SK-N-SH (cell line): ENCODE measurements at regions not wholly inside any gene's neighbourhood (a gene's known extent, or its start where the extent isn't known, plus 50 kb on each side); places are given as distances from the start of the nearest gene placed in this dataset.

Source experiments
- CTCF ChIA-PET: fragments of 300-600, 350-600 bp; formaldehyde crosslinking; extraction: SDS; loops from one replicate; lab custom pipeline; 2021; lab: Yijun Ruan, JAX
- POLR2A ChIA-PET: fragments of 350-600 bp; sonication (Branson Sonifier 250); formaldehyde crosslinking; extraction: SDS; loops from one replicate; lab custom pipeline; 2020; ENCODE audit warnings: antibody characterized with exemption, inconsistent platforms; lab: Yijun Ruan, JAX
- DNase-seq: peaks from one replicate; pipeline ENCODE4 v3.0.0; 2012
- H2AFZ ChIP-seq: fragments of 200-600 bp; sonication (generic); 2 replicates; pipeline ENCODE4 v1.8.1; 2016; ENCODE audit warnings: antibody characterized with exemption, mild to moderate bottlenecking, low read depth
- H3F3A ChIP-seq: fragments of 200-600 bp; sonication (generic); replicated peaks from 2 replicates; pipeline ENCODE3; 2016; ENCODE audit warnings: antibody characterized with exemption, mild to moderate bottlenecking; ENCODE audit not compliant: insufficient read depth
- H3K27ac ChIP-seq, 2 experiments: fragments of 200-500 bp in 1 of 2; fragments of 200-600 bp in 1 of 2; sonication (Bioruptor generic) in 1 of 2; sonication (generic), shearing (Covaris generic) in 1 of 2; 2 replicates each; pipeline versions ENCODE4 v1.5.1 to v1.6.1; 2014 to 2016; ENCODE audit warnings: low read depth in 2 of 2, inconsistent platforms in 1 of 2, low read length in 1 of 2, mild to moderate bottlenecking in 1 of 2, mixed read lengths in 1 of 2
- H3K27me3 ChIP-seq: fragments of 200-600 bp; sonication (generic), shearing (Covaris generic); 2 replicates; pipeline ENCODE4 v1.6.1; 2016; ENCODE audit warnings: mixed run types; ENCODE audit not compliant: insufficient read depth
- H3K36me3 ChIP-seq, 2 experiments: fragments of 200-500 bp in 1 of 2; fragments of 200-600 bp in 1 of 2; sonication (Bioruptor generic) in 1 of 2; sonication (generic) in 1 of 2; replicated peaks in 1 of 2; 2 replicates each; pipeline versions ENCODE3 to v1.5.1; 2014 to 2016; ENCODE audit warnings: low read length in 1 of 2, mild to moderate bottlenecking in 1 of 2; ENCODE audit not compliant: insufficient read depth in 2 of 2, control insufficient read depth in 1 of 2
- H3K4me1 ChIP-seq, 2 experiments: fragments of 200-500 bp in 1 of 2; fragments of 200-600 bp in 1 of 2; sonication (Bioruptor generic) in 1 of 2; sonication (generic), shearing (Covaris generic) in 1 of 2; 2 replicates each; pipeline versions ENCODE4 v1.5.1 to v1.6.1; 2014 to 2016; ENCODE audit warnings: low read depth in 1 of 2, low read length in 1 of 2, mixed run types in 1 of 2; ENCODE audit not compliant: insufficient read depth in 2 of 2, control insufficient read depth in 1 of 2
- H3K4me2 ChIP-seq: fragments of 200-600 bp; sonication (generic), shearing (Covaris generic); 2 replicates; pipeline ENCODE4 v1.6.1; 2017; ENCODE audit warnings: mixed run types
- H3K4me3 ChIP-seq, 2 experiments: fragments of 200-500 bp in 1 of 2; fragments of 200-600 bp in 1 of 2; sonication (Bioruptor generic) in 1 of 2; sonication (generic), shearing (Covaris generic) in 1 of 2; 2 replicates each; pipeline versions ENCODE4 v1.5.1 to v1.8.1; 2014 to 2016; ENCODE audit warnings: low read depth in 2 of 2, inconsistent platforms in 1 of 2, low read length in 1 of 2, mild to moderate bottlenecking in 1 of 2, mixed read lengths in 1 of 2, moderate library complexity in 1 of 2
- H3K79me2 ChIP-seq: fragments of 200-600 bp; sonication (generic); 2 replicates; pipeline ENCODE4 v1.8.1; 2017; ENCODE audit warnings: mild to moderate bottlenecking; ENCODE audit not compliant: insufficient read depth
- H3K9ac ChIP-seq: fragments of 200-600 bp; sonication (generic); 2 replicates; pipeline ENCODE4 v1.6.1; 2017; ENCODE audit warnings: mixed run types
- H3K9me2 ChIP-seq: fragments of 200-600 bp; sonication (generic); 2 replicates; pipeline ENCODE4 v1.6.1; 2017; ENCODE audit warnings: mixed run types
- H3K9me3 ChIP-seq: fragments of 200-600 bp; sonication (generic); 2 replicates; pipeline ENCODE4 v1.6.1; 2017; ENCODE audit warnings: mixed run types, mild to moderate bottlenecking, moderate library complexity
- H4K20me1 ChIP-seq: fragments of 200-600 bp; sonication (generic); 2 replicates; pipeline ENCODE4 v1.6.1; 2017; ENCODE audit warnings: mild to moderate bottlenecking, mixed run types; ENCODE audit not compliant: insufficient read depth
- EP300 ChIP-seq, 2 experiments: IDR thresholded peaks; 2 replicates each; pipeline versions ENCODE4 v1.4.0 to v1.6.1; 2012; ENCODE audit warnings: borderline replicate concordance in 1 of 2, low read depth in 1 of 2, low read length in 1 of 2
- FOXM1 ChIP-seq: IDR thresholded peaks from 2 replicates; pipeline ENCODE4 v1.4.0; 2012; ENCODE audit warnings: low read depth, mild to moderate bottlenecking
- GABPA ChIP-seq: IDR thresholded peaks from 2 replicates; pipeline ENCODE4 v1.4.0; 2012; ENCODE audit warnings: low read depth, mild to moderate bottlenecking
- MEF2A ChIP-seq: IDR thresholded peaks from 2 replicates; pipeline ENCODE4 v1.4.0; 2012; ENCODE audit warnings: low read depth, borderline replicate concordance
- POLR2AphosphoS5 ChIP-seq: IDR thresholded peaks from 2 replicates; pipeline ENCODE4 v1.6.1; 2012; ENCODE audit warnings: low read depth, low read length
- RAD21 ChIP-seq: IDR thresholded peaks from 2 replicates; pipeline ENCODE4 v1.6.1; 2012; ENCODE audit warnings: mild to moderate bottlenecking, low read length
- RFX5 ChIP-seq: IDR thresholded peaks from 2 replicates; pipeline ENCODE4 v1.6.1; 2012; ENCODE audit warnings: mild to moderate bottlenecking, improper control_type of control experiment, low read length
- RXRA ChIP-seq: IDR thresholded peaks from 2 replicates; pipeline ENCODE4 v1.4.0; 2012; ENCODE audit warnings: low read depth, mild to moderate bottlenecking, borderline replicate concordance
- YY1 ChIP-seq: IDR thresholded peaks from 2 replicates; pipeline ENCODE4 v1.4.0; 2012; ENCODE audit warnings: low read depth, mild to moderate bottlenecking
- WGBS: methylation state at CpG from one replicate; pipeline ENCODE4 v1.1.6; 2017; ENCODE audit warnings: low lambda C conversion rate; 5-methylcytosine and 5-hydroxymethylcytosine counted together
- TF ChIP-seq, protein P1 (sequence below): IDR thresholded peaks from 2 replicates; pipeline ENCODE4 v1.4.0; 2012; ENCODE audit warnings: low read depth, borderline replicate concordance
- TF ChIP-seq, protein P2 (sequence below): fragments of 150-350 bp; IDR thresholded peaks from 2 replicates; pipeline ENCODE4 v1.6.1; 2017; ENCODE audit warnings: antibody characterized with exemption, low read length, low read depth, borderline replicate concordance
- TF ChIP-seq, protein P3 (sequence below): IDR thresholded peaks from 2 replicates; pipeline ENCODE4 v1.6.1; 2012; ENCODE audit warnings: mild to moderate bottlenecking, low read depth, low read length, moderate library complexity

GRCh38 chr5:23591250-23591649 lies 83.8 kb downstream of the PRDM9 start:
- TF ChIP-seq YY1 = no peak
- no peak for TF ChIP-seq POLR2AphosphoS5
- TF ChIP-seq, all 33 proteins: peak for 0
- no peak overlapping the region for H3K4me3 ChIP-seq
- H3K36me3 ChIP-seq = no peaks in the 10 kb centered on the region
- H3F3A ChIP-seq = no peaks in the 10 kb centered on the region
- no peak overlapping the region for H3K27ac ChIP-seq
- no peak overlapping the region for H3K9ac ChIP-seq
- H3K9me3 ChIP-seq = no peaks in the 10 kb centered on the region; the same call in 1 of the 2 replicates
- H4K20me1 ChIP-seq = no peaks in the 10 kb centered on the region
- no peaks in the 10 kb centered on the region for H3K4me1 ChIP-seq
- no peak overlapping the region for H3K4me2 ChIP-seq
- no peaks in the 10 kb centered on the region for H3K9me2 ChIP-seq
- no peaks in the 10 kb centered on the region for H3K27me3 ChIP-seq
- no peak for DNase-seq
- no peak overlapping the region for H2AFZ ChIP-seq
- CTCF ChIA-PET = no interaction called here
- 11% methylated on average over 4 of the region's 4 CpGs for WGBS
- POLR2A ChIA-PET = no interaction called here
- no peaks in the 10 kb centered on the region for H3K79me2 ChIP-seq

GRCh38 chr5:23606927-23607326 lies 99.5 kb downstream of the PRDM9 start:
- TF ChIP-seq EP300 (IDR thresholded peaks at IDR 0.05; ENCODE audit: borderline replicate concordance in 1 of 2, low read depth in 1 of 2, low read length in 1 of 2) (no peak), POLR2AphosphoS5 (no peak)
- H3K9ac ChIP-seq = no peak overlapping the region
- 19% methylated on average over 2 of the region's 2 CpGs for WGBS
- H3K36me3 ChIP-seq = no peaks in the 10 kb centered on the region
- no peaks in the 10 kb centered on the region for H4K20me1 ChIP-seq
- no peak overlapping the region for H3K27ac ChIP-seq
- POLR2A ChIA-PET = no interaction called here
- no peaks in the 10 kb centered on the region for H3K9me2 ChIP-seq
- H3K4me2 ChIP-seq = no peak overlapping the region
- no peak overlapping the region for H3K4me3 ChIP-seq
- no peaks in the 10 kb centered on the region for H3K4me1 ChIP-seq
- H2AFZ ChIP-seq = no peak overlapping the region
- CTCF ChIA-PET = no interaction called here
- DNase-seq = no peak
- H3F3A ChIP-seq = no peaks in the 10 kb centered on the region
- H3K27me3 ChIP-seq = no peaks in the 10 kb centered on the region; the same call in 1 of the 2 replicates
- no peaks in the 10 kb centered on the region for H3K9me3 ChIP-seq
- no peaks in the 10 kb centered on the region for H3K79me2 ChIP-seq

- Histone ChIP-seq H3K4me2 (no peak overlapping the region), H4K20me1 (no peaks in the 10 kb centered on the region), H3K27me3 (no peaks in the 10 kb centered on the region), H3F3A (no peaks in the 10 kb centered on the region), H3K9me2 (no peaks in the 10 kb centered on the region), H3K36me3 (no peaks in the 10 kb centered on the region), H2AFZ (no peak overlapping the region), H3K9ac (no peak overlapping the region), H3K27ac (no peak overlapping the region), H3K9me3 (no peaks in the 10 kb centered on the region), H3K79me2 (no peaks in the 10 kb centered on the region), H3K4me3 (no peak overlapping the region), H3K4me1 (no peaks in the 10 kb centered on the region)
- ChIA-PET CTCF (no interaction called here), POLR2A (no interaction called here)
- no peak for DNase-seq
- TF ChIP-seq GABPA (no peak), RXRA (no peak), RFX5 (no peak), MEF2A (no peak), POLR2AphosphoS5 (no peak), RAD21 (no peak), FOXM1 (no peak)
- TF ChIP-seq, protein P1, sequence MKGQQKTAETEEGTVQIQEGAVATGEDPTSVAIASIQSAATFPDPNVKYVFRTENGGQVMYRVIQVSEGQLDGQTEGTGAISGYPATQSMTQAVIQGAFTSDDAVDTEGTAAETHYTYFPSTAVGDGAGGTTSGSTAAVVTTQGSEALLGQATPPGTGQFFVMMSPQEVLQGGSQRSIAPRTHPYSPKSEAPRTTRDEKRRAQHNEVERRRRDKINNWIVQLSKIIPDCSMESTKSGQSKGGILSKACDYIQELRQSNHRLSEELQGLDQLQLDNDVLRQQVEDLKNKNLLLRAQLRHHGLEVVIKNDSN = no peak
- TF ChIP-seq, protein P2, sequence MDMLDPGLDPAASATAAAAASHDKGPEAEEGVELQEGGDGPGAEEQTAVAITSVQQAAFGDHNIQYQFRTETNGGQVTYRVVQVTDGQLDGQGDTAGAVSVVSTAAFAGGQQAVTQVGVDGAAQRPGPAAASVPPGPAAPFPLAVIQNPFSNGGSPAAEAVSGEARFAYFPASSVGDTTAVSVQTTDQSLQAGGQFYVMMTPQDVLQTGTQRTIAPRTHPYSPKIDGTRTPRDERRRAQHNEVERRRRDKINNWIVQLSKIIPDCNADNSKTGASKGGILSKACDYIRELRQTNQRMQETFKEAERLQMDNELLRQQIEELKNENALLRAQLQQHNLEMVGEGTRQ = no peak
- TF ChIP-seq, protein P3, sequence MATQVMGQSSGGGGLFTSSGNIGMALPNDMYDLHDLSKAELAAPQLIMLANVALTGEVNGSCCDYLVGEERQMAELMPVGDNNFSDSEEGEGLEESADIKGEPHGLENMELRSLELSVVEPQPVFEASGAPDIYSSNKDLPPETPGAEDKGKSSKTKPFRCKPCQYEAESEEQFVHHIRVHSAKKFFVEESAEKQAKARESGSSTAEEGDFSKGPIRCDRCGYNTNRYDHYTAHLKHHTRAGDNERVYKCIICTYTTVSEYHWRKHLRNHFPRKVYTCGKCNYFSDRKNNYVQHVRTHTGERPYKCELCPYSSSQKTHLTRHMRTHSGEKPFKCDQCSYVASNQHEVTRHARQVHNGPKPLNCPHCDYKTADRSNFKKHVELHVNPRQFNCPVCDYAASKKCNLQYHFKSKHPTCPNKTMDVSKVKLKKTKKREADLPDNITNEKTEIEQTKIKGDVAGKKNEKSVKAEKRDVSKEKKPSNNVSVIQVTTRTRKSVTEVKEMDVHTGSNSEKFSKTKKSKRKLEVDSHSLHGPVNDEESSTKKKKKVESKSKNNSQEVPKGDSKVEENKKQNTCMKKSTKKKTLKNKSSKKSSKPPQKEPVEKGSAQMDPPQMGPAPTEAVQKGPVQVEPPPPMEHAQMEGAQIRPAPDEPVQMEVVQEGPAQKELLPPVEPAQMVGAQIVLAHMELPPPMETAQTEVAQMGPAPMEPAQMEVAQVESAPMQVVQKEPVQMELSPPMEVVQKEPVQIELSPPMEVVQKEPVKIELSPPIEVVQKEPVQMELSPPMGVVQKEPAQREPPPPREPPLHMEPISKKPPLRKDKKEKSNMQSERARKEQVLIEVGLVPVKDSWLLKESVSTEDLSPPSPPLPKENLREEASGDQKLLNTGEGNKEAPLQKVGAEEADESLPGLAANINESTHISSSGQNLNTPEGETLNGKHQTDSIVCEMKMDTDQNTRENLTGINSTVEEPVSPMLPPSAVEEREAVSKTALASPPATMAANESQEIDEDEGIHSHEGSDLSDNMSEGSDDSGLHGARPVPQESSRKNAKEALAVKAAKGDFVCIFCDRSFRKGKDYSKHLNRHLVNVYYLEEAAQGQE = no peak
- WGBS = 17% methylated on average over 2 of the region's 2 CpGs
Measured at GRCh38 chr5:23612701-23613100, 105.3 kb downstream of the PRDM9 start.
